ENCODE measurements at regions not wholly inside any gene's neighbourhood (a gene's known extent, or its start where the extent isn't known, plus 50 kb on each side); places are given as distances from the start of the nearest gene placed in this dataset.

DNA sequence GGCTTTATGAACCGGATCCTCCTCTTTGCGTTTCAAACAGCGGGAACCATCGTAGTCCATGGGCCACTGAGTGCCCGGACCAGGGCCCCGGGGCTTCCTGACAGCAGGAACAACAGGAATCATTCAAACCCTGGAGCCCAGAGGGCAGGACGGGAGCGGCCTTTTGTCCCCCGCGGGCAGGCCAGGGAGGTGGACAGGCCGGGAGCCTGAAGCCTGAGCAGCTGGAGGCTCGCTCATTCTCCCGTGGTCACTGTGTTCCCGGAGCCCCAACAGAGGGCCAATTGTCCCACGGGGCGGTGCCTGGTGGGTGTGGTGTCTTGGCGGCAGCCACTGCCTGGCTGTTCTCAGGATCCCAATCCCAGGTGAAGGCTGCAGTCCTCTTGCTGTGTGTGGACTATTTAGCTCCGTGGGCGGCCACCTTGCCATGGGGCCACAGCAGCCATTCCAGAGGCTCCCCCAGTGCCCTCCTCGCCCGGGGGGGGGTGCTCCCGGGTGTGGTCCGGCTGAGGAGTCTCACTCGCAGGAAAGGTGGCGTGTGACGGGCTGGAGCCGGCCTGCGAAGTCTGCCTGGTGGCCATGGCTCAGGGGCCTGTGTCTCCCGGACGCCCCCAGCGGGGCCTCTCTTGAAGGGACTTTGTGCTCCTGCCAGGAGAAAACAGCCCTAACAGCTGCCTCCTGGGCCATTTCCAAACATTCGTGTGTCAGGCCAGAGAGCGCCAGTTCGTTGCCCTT, 77.2 kb upstream of the BHLHE23 start:
- no peak for DNase-seq

DNA sequence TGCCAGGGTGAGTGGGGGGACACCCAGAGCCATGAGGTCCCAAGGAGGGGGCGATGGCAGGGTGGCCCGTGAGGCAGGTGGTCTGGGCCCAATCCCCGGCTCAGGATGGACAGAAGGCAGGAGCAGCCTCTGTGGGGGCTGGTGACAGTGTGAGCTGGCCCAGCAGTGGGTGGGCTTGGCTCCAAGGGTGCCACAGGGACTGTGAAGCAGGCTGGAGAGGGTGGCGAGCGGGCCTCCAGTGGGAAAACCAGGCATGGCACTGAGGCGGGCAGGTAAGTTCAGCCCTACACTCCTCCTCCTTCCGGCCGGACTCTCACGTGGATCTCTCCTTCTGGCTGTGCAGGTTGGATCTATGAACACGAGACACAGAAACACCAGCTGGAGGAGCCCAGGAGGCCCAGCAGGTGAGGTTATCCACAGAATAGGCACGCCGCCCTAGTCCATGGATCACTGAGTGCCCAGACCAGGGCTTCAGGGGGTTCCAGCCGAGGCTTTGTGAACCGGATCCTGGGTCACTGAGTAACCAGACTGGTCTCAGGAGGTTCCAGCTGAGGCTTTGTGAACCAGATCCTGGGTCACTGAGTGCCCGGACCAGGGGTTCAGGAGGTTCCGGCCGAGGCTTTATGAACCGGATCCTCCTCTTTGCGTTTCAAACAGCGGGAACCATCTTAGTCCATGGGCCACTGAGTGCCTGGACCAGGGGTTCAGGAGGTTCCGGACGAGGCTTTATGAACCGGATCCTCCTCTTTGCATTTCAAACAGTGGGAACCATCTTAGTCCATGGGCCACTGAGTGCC, 76.4 kb upstream of the BHLHE23 start:
- DNase-seq, result no peak

- DNase-seq, result no peak
These were observed 75.7 kb upstream of the BHLHE23 start for GRCh38 chr20:63082308-63082938.

DNA sequence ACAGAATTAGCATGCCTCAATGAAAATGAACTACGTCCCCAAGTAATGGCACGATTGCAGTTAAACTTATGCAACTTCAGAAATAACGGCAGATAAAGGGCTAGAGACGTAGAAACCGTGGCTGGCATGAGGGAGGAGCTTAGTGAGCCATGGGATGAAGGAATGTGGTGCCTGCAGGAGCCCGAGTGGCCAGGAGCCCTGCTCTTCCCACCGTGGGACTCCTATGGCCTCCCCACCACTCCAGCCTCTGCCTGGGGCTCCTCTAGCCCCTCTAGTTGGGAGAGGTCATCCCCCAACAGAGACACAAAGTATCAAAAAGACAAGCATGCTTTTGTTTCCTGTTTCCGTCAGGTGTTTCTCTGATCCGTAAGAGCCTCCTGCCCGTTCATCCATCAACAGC, 75.1 kb upstream of the BHLHE23 start:
- DNase-seq, result no peak

- no peak for DNase-seq
These were observed 74.6 kb upstream of the BHLHE23 start for GRCh38 chr20:63081351-63081750.

GRCh38 chr20:63080811-63081210, 74.0 kb upstream of the BHLHE23 start:
- DNase-seq, result no peak

DNA sequence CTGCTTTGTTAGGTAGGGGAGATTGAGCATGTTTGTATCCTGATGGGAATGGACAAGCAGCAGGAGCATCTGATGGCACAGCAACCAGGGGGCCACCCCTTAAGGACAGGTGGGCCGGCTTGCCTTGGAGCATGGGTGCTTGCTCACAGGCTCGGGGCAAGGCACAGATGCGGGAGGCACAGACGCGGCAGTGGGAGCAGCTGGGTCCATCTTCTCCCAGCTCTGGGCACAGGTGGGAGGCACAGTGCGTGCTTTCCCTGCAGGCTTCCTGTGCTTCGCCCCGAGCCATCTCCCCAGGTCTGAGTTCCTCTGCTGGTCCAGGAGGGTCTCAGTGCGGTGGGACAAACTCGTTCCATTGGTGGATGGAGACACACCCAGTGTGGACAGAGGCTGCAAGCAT, 73.6 kb upstream of the BHLHE23 start:
- DNase-seq, result no peak

- DNase-seq, result no peak
These were observed 73.2 kb upstream of the BHLHE23 start for GRCh38 chr20:63079971-63080370.

DNA sequence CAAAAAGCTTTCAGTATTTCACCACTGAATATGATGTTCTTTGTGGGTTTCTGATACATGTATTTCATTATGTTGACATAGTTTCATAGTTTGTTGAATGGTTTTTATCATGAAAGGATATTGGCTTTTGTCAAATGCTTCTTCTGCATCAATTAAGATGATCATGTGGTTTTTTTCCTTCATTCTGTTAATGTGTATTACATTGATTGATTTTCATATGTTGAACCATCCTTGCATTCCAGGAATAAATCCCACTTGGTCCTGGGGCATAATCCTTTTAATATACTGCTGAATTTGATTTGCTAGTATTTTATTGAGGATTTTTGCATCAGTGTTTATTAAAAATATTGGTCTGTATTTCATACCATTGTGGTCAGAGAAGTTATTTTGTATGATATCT, 70.9 kb upstream of the BHLHE23 start:
- DNase-seq, result no peak

DNA sequence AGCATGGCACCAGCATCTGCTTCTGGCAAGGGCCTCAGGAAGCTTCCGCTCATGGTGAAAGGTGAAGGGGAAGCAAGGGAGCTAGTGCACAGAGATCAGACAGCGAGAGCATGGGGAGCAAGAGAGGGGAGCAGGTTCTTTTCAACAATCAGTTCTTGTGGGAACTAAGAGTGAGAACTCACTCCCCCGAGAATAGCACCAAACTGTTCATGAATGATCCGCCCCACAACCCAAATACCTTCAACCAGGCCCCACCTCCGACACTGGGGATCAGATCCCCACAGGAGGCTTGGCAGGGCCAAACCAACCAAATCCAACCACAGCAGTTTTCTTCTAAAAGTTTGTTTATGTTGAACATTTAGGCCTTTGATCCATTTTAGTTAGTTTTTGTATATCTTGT, 69.7 kb upstream of the BHLHE23 start:
- DNase-seq, result no peak

DNA sequence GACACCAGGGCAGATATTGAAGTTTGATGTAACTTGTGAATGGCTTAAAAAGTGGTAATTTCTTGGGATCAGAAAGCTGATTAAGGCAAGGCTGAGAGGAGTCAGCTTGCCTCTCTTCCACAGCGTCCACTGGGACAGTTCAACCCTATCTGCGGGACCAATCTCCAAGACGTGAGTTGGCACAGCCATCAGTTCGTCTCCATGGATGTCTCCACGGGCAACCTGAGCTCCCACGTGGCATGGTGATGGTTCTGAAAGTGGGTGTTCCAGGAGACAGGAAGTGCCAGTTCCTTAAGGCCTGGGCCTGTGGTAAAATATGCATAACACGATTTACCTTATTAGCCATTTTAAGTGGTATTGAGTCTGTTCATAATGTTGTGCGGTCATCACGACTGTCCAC, 67.9 kb upstream of the BHLHE23 start:
- no peak for DNase-seq

DNA sequence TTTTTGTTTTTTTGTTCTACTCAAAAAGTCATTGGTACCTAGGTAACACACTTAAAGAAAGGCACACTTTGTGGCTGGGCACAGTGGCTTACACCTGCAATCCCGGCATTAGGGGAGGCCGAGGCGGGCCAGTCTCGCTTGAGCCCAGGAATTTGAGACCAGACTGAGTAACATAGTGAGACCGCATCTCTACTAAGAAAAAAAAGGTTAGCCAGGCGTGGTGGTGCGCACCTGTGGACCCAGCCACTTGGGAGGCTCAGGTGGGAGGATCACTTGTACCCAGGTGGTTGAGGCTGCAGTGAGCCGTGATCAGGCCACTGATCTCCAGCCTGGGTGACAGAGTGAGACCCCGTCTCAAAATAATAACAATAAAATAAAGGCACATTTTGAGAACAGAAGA, 67.4 kb upstream of the BHLHE23 start:
- no peak for DNase-seq

DNA sequence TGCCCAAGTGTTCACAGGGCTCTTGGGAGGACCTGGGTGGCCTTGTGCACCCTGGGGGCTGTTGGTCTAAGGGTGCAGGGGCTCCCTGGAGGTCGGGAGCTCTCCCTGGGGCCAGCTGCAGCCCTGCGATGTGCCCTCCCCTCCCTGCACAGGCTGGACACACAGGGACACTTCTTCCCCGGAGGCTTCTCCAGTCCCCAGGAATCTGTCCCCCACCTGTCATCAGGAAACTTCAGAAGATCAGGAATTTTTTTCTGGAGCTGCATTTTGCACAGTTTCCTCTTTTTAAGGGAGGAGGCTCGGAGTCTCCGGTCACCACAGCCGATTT, 66.9 kb upstream of the BHLHE23 start:
- DNase-seq, result no peak

DNA sequence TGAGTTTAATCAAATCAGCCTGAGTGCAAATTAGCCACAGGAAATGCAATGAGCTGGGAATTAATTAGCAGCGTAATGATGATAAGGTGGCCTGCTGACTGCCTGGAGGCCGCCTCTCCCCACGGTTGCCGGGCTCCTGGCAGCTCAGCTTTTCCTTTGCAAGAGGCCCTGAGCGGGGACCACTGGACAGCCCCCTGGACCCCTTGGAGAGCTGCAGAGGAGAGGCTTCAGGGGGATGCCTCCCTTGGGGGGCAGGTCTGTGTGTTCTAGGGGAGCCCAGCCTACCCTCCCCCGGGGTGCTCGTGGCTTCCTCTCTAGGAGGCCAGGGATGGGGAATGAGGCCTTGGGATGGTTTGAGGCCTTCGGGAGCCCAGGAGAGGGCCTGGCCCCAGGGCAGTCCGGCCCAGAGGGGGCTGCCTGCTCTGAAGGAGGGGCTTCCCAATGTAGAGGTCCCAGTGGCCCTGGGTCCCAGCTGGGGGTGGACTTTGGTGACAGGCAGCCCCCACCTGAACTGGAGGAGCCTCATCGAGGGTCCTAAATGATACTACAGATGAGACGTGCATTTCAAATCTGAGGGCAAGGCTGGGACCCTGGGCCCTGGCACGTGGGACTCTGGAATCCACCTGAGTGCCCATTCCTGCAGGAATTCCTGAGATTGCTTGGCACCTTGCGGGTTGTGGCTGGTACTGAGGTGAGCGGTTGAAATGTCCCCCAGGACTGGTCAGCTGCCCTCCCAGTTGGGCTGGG, 66.4 kb upstream of the BHLHE23 start:
- no peak for DNase-seq

GRCh38 chr20:63072231-63072791, 65.5 kb upstream of the BHLHE23 start:
- no peak for DNase-seq

- no peak for DNase-seq
These were observed 64.9 kb upstream of the BHLHE23 start for GRCh38 chr20:63071541-63072181.

GRCh38 chr20:63070771-63071540, 64.2 kb upstream of the BHLHE23 start:
- DNase-seq, result no peak

DNA sequence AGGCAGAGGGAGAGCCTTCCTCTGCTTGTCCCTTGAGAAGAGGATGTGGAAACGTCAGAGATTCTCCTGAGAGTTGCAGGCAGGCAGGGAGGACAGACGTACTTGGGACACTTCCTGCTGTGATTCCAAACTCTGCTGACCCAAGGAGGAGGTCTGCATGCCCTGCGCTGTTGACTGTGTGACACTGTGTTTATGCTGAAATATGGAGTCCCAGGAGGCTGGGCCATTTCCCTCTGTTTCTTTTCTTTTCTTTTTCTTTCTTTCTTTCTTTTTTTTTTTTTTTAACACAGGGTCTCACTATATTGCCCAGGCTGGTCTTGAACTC, 63.5 kb upstream of the BHLHE23 start:
- DNase-seq, result no peak

DNA sequence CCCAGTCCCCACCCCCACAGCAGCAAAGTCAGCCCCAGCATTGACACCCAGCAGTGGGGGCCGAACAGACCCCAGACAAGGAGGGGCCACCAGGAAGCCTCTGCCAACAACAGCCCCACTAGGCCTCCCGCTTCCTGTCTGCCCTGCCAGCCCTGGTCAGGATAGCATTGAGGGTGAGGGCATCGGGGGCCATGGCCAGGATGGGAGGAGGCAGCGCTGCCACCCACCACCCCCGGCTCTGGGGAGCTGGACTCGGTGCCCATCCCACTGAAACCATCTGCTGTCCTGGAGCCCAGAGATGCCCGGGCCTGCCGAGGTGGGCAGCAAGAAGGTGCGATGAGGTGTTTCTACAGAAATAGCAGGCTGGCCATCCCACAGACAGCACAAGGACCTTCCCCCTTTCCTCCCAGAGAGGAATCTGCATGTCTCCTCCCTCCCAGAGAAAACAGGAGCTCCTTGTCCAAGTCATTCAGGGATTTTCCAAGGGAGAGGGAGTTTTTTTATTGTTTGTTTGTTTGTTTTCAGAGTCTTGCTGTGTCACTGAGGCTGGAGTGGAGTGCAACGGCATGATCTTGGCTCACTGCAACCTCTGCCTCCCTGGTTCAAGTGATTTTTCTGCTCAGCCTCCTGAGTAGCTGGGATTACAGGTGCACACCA, 62.1 kb upstream of the BHLHE23 start:
- DNase-seq, result no peak

DNA sequence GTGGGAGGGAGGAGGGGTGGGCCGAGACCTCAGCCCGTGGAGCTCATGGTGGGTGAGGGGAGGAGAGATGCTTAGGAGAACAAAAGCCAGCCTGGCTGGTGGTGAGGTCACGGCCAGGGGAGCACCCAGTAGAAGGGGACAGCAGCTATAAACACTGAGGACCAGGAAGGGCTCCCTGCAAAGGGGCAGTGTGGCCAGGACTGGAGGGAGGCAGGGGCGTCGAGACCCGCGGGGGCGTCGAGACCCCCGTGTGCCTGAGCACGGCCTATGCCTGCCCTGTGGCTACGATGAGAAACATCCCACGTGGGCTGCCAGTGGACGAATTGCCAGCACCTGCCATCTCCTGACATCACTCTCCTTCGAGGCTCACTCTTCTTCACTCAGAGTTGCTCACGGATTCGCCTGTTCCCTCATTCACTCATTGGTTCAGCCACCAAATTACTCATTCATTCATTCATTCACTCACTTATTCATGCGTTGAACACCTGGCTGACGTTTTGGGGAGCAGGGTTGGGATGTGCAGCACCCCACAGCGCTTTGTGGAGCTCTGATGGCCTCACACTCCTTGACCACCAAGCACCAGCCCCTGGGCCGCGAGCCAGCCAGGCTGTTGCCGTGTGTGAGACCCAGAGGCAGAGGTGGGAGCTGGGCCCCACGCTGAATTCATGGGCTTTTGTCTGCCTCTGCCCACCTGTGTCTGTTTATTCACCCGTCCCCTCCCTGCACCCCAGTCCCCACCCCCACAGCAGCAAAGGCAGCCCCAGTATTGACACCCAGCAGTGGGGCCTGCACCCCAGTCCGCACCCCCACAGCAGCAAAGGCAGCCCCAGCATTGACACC, 61.2 kb upstream of the BHLHE23 start:
- DNase-seq, result no peak

DNA sequence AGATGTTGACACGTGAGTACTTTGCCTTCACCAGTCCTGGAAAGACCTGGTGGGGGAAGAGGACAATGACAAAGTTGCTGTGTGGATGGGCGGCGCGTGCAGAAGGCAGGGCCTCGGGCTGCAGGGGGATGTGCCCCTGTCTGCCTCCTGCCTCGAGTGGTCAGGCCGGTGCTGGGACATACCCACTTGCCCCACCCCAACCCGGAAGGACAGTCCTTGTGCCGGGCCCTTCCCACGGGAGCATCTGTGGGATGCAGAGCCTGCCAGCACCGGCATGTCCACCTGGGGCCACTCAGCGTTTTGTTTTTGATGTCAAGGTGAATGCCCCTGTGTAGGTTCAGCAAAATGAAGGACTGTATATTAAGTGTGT, 60.5 kb upstream of the BHLHE23 start:
- no peak for DNase-seq
